ENCODE measurements at regions not wholly inside any gene's neighbourhood (a gene's known extent, or its start where the extent isn't known, plus 50 kb on each side); places are given as distances from the start of the nearest gene placed in this dataset.

- Histone ChIP-seq H3K36me3 (ENCODE audit: control insufficient read depth in 2 of 3, insufficient read depth in 3 of 3, low read length in 3 of 3) (no peaks in the 10 kb centered on the region), H3K27me3 (ENCODE audit: control insufficient read depth in 2 of 2, insufficient read depth in 2 of 2, low read length in 2 of 2) (no peaks in the 10 kb centered on the region), H3K9me3 (ENCODE audit: control insufficient read depth in 2 of 3, low read length in 3 of 3) (no peaks in the 10 kb centered on the region), H3K27ac (ENCODE audit: low read depth, low read length) (no peak overlapping the region), H3K4me1 (ENCODE audit: control insufficient read depth in 2 of 2, insufficient read depth in 2 of 2, low read length in 2 of 2) (no peaks in the 10 kb centered on the region), H3K4me3 (ENCODE audit: low read length) (no peak overlapping the region)
- intact Hi-C loops (cut with micrococcal nuclease): no loop called here
- peaks cover 0 to 13% (median 4%) of the 10 kb centered on the region in 5 donors for H3K27me3 Mint-ChIP-seq
- H3K9me3 Mint-ChIP-seq: no peaks in the 10 kb centered on the region
- no peaks in the 10 kb centered on the region for H3K36me3 Mint-ChIP-seq
- no peak overlapping the region for H3K27ac Mint-ChIP-seq
- ATAC-seq (no peak), DNase-seq (no peak)
- H3K4me1 Mint-ChIP-seq: peaks cover 0 to 2% (median 0%) of the 10 kb centered on the region in 7 donors
- CTCF ChIA-PET: no interaction called here
- POLR2A ChIA-PET: no interaction called here
- no peak overlapping the region for H3K4me3 Mint-ChIP-seq
These were observed 125.1 kb downstream of the RAP2A start for GRCh38 chr13:97559030-97559429.

GRCh38 chr13:97559981-97560380 lies 126.0 kb downstream of the RAP2A start:
- Histone ChIP-seq H3K27me3 (ENCODE audit: control insufficient read depth in 2 of 2, insufficient read depth in 2 of 2, low read length in 2 of 2) (no peaks in the 10 kb centered on the region), H3K9me3 (ENCODE audit: control insufficient read depth in 2 of 3, low read length in 3 of 3) (no peaks in the 10 kb centered on the region), H3K4me3 (ENCODE audit: low read length) (no peak overlapping the region), H3K4me1 (ENCODE audit: control insufficient read depth in 2 of 2, insufficient read depth in 2 of 2, low read length in 2 of 2) (no peaks in the 10 kb centered on the region), H3K27ac (ENCODE audit: low read depth, low read length) (no peak overlapping the region), H3K36me3 (ENCODE audit: control insufficient read depth in 2 of 3, insufficient read depth in 3 of 3, low read length in 3 of 3) (no peaks in the 10 kb centered on the region)
- ChIA-PET POLR2A (no interaction called here), CTCF (interaction anchor here (0.6 kb wide), 1 partner anchor 140 kb away, joined by 3 read pairs; no protein-coding TSS in a partner anchor)
- Mint-ChIP-seq H3K27ac (no peak overlapping the region), H3K27me3 (peaks cover 2 to 17% (median 8%) of the 10 kb centered on the region in 5 donors), H3K36me3 (no peaks in the 10 kb centered on the region), H3K9me3 (no peaks in the 10 kb centered on the region), H3K4me3 (no peak overlapping the region), H3K4me1 (peaks cover 0 to 2% (median 0%) of the 10 kb centered on the region in 7 donors)
- DNase-seq: no peak
- intact Hi-C loops (cut with micrococcal nuclease): no loop called here
- ATAC-seq: no peak

GRCh38 chr13:97561182-97561581 lies 127.2 kb downstream of the RAP2A start:
- Histone ChIP-seq H3K4me3 (ENCODE audit: low read length) (no peak overlapping the region), H3K27ac (ENCODE audit: low read depth, low read length) (no peak overlapping the region), H3K27me3 (ENCODE audit: control insufficient read depth in 2 of 2, insufficient read depth in 2 of 2, low read length in 2 of 2) (no peaks in the 10 kb centered on the region), H3K36me3 (ENCODE audit: control insufficient read depth in 2 of 3, insufficient read depth in 3 of 3, low read length in 3 of 3) (no peaks in the 10 kb centered on the region), H3K4me1 (ENCODE audit: control insufficient read depth in 2 of 2, insufficient read depth in 2 of 2, low read length in 2 of 2) (no peaks in the 10 kb centered on the region), H3K9me3 (ENCODE audit: control insufficient read depth in 2 of 3, low read length in 3 of 3) (no peaks in the 10 kb centered on the region)
- H3K36me3 Mint-ChIP-seq: no peaks in the 10 kb centered on the region
- ATAC-seq: no peak
- ChIA-PET POLR2A (no interaction called here), CTCF (no interaction called here)
- no peaks in the 10 kb centered on the region for H3K9me3 Mint-ChIP-seq
- no peak overlapping the region for H3K27ac Mint-ChIP-seq
- peaks cover 5 to 26% (median 15%) of the 10 kb centered on the region in 5 donors for H3K27me3 Mint-ChIP-seq
- no peak for DNase-seq
- no peak overlapping the region for H3K4me3 Mint-ChIP-seq
- H3K4me1 Mint-ChIP-seq: peaks cover 0 to 2% (median 0%) of the 10 kb centered on the region in 7 donors
- intact Hi-C loops (cut with micrococcal nuclease): no loop called here

GRCh38 chr13:97562962-97563361 lies 129.0 kb downstream of the RAP2A start:
- intact Hi-C loops (cut with micrococcal nuclease): no loop called here
- no peak for ATAC-seq
- H3K27me3 Mint-ChIP-seq: peaks cover 11 to 36% (median 20%) of the 10 kb centered on the region in 5 donors
- ChIA-PET POLR2A (no interaction called here), CTCF (no interaction called here)
- DNase-seq: no peak
- H3K27ac Mint-ChIP-seq: no peak overlapping the region
- H3K4me1 Mint-ChIP-seq: peaks cover 0 to 2% (median 0%) of the 10 kb centered on the region in 7 donors
- Histone ChIP-seq H3K27me3 (ENCODE audit: control insufficient read depth in 2 of 2, insufficient read depth in 2 of 2, low read length in 2 of 2) (no peaks in the 10 kb centered on the region), H3K4me3 (ENCODE audit: low read length) (no peak overlapping the region), H3K4me1 (ENCODE audit: control insufficient read depth in 2 of 2, insufficient read depth in 2 of 2, low read length in 2 of 2) (no peaks in the 10 kb centered on the region), H3K36me3 (ENCODE audit: control insufficient read depth in 2 of 3, insufficient read depth in 3 of 3, low read length in 3 of 3) (no peaks in the 10 kb centered on the region), H3K27ac (ENCODE audit: low read depth, low read length) (no peak overlapping the region), H3K9me3 (ENCODE audit: control insufficient read depth in 2 of 3, low read length in 3 of 3) (no peaks in the 10 kb centered on the region)
- H3K9me3 Mint-ChIP-seq: no peaks in the 10 kb centered on the region
- no peak overlapping the region for H3K4me3 Mint-ChIP-seq
- no peaks in the 10 kb centered on the region for H3K36me3 Mint-ChIP-seq

- Mint-ChIP-seq H3K36me3 (no peaks in the 10 kb centered on the region), H3K9me3 (no peaks in the 10 kb centered on the region), H3K27ac (no peak overlapping the region), H3K27me3 (peaks cover 13 to 41% (median 26%) of the 10 kb centered on the region in 5 donors), H3K4me3 (no peak overlapping the region), H3K4me1 (peaks cover 0 to 2% (median 0%) of the 10 kb centered on the region in 7 donors)
- CTCF ChIA-PET: no interaction called here
- Histone ChIP-seq H3K4me1 (ENCODE audit: control insufficient read depth in 2 of 2, insufficient read depth in 2 of 2, low read length in 2 of 2) (no peaks in the 10 kb centered on the region), H3K27me3 (ENCODE audit: control insufficient read depth in 2 of 2, insufficient read depth in 2 of 2, low read length in 2 of 2) (no peaks in the 10 kb centered on the region), H3K9me3 (ENCODE audit: control insufficient read depth in 2 of 3, low read length in 3 of 3) (no peaks in the 10 kb centered on the region), H3K36me3 (ENCODE audit: control insufficient read depth in 2 of 3, insufficient read depth in 3 of 3, low read length in 3 of 3) (no peaks in the 10 kb centered on the region), H3K27ac (ENCODE audit: low read depth, low read length) (no peak overlapping the region), H3K4me3 (ENCODE audit: low read length) (no peak overlapping the region)
- POLR2A ChIA-PET: no interaction called here
- intact Hi-C loops (cut with micrococcal nuclease): no loop called here
- ATAC-seq: no peak
- DNase-seq: no peak
These were observed 131.0 kb downstream of the RAP2A start for GRCh38 chr13:97564956-97565355.

- ATAC-seq (no peak), DNase-seq (no peak)
- ChIA-PET CTCF (no interaction called here), POLR2A (no interaction called here)
- H3K27ac ChIP-seq (ENCODE audit: low read depth, low read length): no peak overlapping the region
- H3K4me1 ChIP-seq (ENCODE audit: control insufficient read depth in 2 of 2, insufficient read depth in 2 of 2, low read length in 2 of 2): no peaks in the 10 kb centered on the region
- H3K9me3 ChIP-seq (ENCODE audit: control insufficient read depth in 2 of 3, low read length in 3 of 3): no peaks in the 10 kb centered on the region
- Mint-ChIP-seq H3K27me3 (peaks cover 13 to 41% (median 30%) of the 10 kb centered on the region in 5 donors), H3K4me3 (no peak overlapping the region), H3K27ac (no peak overlapping the region), H3K9me3 (no peaks in the 10 kb centered on the region), H3K36me3 (no peaks in the 10 kb centered on the region), H3K4me1 (peaks cover 0 to 2% (median 0%) of the 10 kb centered on the region in 7 donors)
- no peaks in the 10 kb centered on the region for H3K36me3 ChIP-seq (ENCODE audit: control insufficient read depth in 2 of 3, insufficient read depth in 3 of 3, low read length in 3 of 3)
- H3K27me3 ChIP-seq (ENCODE audit: control insufficient read depth in 2 of 2, insufficient read depth in 2 of 2, low read length in 2 of 2): no peaks in the 10 kb centered on the region
- no peak overlapping the region for H3K4me3 ChIP-seq (ENCODE audit: low read length)
- intact Hi-C loops (cut with micrococcal nuclease): no loop called here
These were observed 131.9 kb downstream of the RAP2A start for GRCh38 chr13:97565906-97566305.

- H3K27me3 Mint-ChIP-seq: peaks cover 13 to 41% (median 30%) of the 10 kb centered on the region in 5 donors
These were observed 132.9 kb downstream of the RAP2A start for GRCh38 chr13:97566907-97567306.

More at GRCh38 chr13:97566907-97567306, 132.9 kb downstream of the RAP2A start:
- Histone ChIP-seq H3K4me3 (ENCODE audit: low read length) (no peak overlapping the region), H3K4me1 (ENCODE audit: control insufficient read depth in 2 of 2, insufficient read depth in 2 of 2, low read length in 2 of 2) (no peaks in the 10 kb centered on the region), H3K36me3 (ENCODE audit: control insufficient read depth in 2 of 3, insufficient read depth in 3 of 3, low read length in 3 of 3) (no peaks in the 10 kb centered on the region), H3K9me3 (ENCODE audit: control insufficient read depth in 2 of 3, low read length in 3 of 3) (no peaks in the 10 kb centered on the region), H3K27ac (ENCODE audit: low read depth, low read length) (no peak overlapping the region), H3K27me3 (ENCODE audit: control insufficient read depth in 2 of 2, insufficient read depth in 2 of 2, low read length in 2 of 2) (no peaks in the 10 kb centered on the region)
- no peak for ATAC-seq
- no peak for DNase-seq
- H3K27ac Mint-ChIP-seq: no peak overlapping the region
- no peaks in the 10 kb centered on the region for H3K4me1 Mint-ChIP-seq
- intact Hi-C loops (cut with micrococcal nuclease): no loop called here
- no peaks in the 10 kb centered on the region for H3K9me3 Mint-ChIP-seq
- H3K4me3 Mint-ChIP-seq: no peak overlapping the region
- no peaks in the 10 kb centered on the region for H3K36me3 Mint-ChIP-seq
- CTCF ChIA-PET: no interaction called here
- POLR2A ChIA-PET: no interaction called here

Data from naive thymus-derived CD4-positive, alpha-beta T cell (primary cell).